ENCODE measurements at regions not wholly inside any gene's neighbourhood (a gene's known extent, or its start where the extent isn't known, plus 50 kb on each side); places are given as distances from the start of the nearest gene placed in this dataset.

DNA sequence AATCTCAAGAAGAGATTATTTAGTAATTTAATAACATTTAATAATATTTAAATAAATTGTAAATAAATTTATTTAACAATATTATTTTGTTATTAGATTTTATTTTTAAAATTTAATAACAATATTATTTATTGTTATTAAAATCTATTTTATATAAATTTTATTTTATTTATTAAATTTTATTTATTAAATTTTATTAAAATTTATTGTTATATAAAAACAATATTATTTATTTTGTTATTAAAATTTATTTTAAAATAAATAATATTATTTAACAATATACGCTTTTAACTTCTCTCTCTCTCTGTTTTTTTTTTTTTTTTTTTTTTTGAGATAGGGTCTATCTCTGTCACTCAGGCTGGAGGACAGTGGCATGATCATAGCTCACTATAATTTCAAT, 347.1 kb upstream of the LRRC7 start:
- no peaks in the 10 kb centered on the region for H3K27me3 ChIP-seq
- TF ChIP-seq, protein P1, sequence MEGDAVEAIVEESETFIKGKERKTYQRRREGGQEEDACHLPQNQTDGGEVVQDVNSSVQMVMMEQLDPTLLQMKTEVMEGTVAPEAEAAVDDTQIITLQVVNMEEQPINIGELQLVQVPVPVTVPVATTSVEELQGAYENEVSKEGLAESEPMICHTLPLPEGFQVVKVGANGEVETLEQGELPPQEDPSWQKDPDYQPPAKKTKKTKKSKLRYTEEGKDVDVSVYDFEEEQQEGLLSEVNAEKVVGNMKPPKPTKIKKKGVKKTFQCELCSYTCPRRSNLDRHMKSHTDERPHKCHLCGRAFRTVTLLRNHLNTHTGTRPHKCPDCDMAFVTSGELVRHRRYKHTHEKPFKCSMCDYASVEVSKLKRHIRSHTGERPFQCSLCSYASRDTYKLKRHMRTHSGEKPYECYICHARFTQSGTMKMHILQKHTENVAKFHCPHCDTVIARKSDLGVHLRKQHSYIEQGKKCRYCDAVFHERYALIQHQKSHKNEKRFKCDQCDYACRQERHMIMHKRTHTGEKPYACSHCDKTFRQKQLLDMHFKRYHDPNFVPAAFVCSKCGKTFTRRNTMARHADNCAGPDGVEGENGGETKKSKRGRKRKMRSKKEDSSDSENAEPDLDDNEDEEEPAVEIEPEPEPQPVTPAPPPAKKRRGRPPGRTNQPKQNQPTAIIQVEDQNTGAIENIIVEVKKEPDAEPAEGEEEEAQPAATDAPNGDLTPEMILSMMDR (IDR thresholded peaks at IDR 0.05) = no peak
- peaks cover 0 to 4% of the 10 kb centered on the region in 2 donors for H3K9me3 ChIP-seq
- H3K36me3 ChIP-seq = no peaks in the 10 kb centered on the region
- H3K4me3 ChIP-seq = no peak overlapping the region
- DNase-seq (no peak), ATAC-seq (no peak)
- H3K4me1 ChIP-seq = no peaks in the 10 kb centered on the region
- intact Hi-C loops (cut with DNase I) = no loop called here
- no peak overlapping the region for H3K27ac ChIP-seq

DNA sequence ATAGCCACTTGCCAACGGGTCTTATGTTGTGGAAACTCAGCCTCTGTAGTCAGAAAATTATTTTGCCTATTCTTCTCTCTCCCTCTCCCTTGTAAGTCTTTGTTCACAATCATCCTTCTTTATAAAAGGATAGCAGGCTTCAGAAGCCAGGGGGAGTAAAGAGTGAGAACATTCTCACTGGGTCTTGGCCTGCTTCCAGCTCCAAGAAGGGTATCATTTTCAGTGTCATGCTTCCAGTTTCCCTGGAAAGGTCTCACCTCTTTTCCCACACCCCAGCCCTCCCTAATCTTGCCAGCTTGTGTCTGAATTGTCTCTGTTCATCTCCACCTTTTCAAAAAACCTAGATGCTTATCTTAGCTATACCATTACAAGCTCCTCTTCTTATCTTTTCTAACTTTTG, 346.2 kb upstream of the LRRC7 start:
- no peak for ATAC-seq
- DNase-seq = no peak
- no peaks in the 10 kb centered on the region for H3K27me3 ChIP-seq
- H3K36me3 ChIP-seq = no peaks in the 10 kb centered on the region
- no peak overlapping the region for H3K4me3 ChIP-seq
- H3K27ac ChIP-seq = no peak overlapping the region
- H3K4me1 ChIP-seq = no peaks in the 10 kb centered on the region
- TF ChIP-seq, protein P1 (IDR thresholded peaks at IDR 0.05) = no peak
- intact Hi-C loops (cut with DNase I) = no loop called here
- H3K9me3 ChIP-seq = no peaks in the 10 kb centered on the region

DNA sequence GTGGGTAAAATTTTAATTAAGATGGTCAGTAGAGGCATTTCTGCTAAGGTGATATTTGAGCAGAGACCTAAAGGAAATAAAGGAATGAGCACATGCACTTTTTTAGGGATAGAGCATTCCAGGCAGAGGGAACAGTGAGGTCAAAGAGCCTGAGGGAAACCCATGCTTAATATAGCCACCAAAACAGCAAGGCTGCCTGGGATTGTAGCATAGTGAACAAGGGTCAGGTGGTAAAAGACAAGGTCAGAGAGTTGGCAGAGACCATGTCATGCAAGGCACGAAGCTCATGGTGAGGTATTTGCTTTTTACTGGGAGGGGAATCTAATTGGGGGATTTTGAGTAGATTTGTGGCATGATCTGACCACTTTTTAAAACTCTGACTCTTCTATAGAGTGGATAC, 344.6 kb upstream of the LRRC7 start:
- DNase-seq = no peak
- intact Hi-C loops (cut with DNase I) = no loop called here

DNA sequence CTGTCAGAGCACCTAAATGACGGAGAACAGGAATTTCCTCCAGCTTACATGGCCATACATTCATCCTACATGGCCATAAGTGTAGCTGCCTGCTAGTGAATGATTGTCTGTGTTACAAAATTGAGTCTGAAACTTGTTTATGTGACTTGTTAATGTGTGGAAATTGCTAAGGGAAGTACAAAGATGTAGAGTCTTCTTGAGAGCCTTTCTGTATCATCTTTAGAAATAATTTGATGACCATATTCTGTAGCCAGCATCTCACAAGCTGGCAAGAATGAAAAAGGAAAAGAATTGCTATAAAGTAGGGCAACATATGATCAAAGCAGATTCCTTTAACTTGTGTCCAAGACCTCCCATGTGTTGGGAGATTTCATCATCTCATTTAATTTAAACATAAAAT, 339.2 kb upstream of the LRRC7 start:
- Histone ChIP-seq H3K27ac (no peak overlapping the region), H3K27me3 (no peaks in the 10 kb centered on the region), H3K4me3 (no peak overlapping the region), H3K9me3 (no peaks in the 10 kb centered on the region), H3K4me1 (no peaks in the 10 kb centered on the region), H3K36me3 (no peaks in the 10 kb centered on the region)
- intact Hi-C loops (cut with DNase I) = no loop called here
- ATAC-seq (no peak), DNase-seq (no peak)
- TF ChIP-seq, protein P1 (IDR thresholded peaks at IDR 0.05) = no peak

More for the DNA sequence above, 344.6 kb upstream of the LRRC7 start:
- Histone ChIP-seq H3K4me3 (no peak overlapping the region), H3K4me1 (no peaks in the 10 kb centered on the region), H3K27me3 (no peaks in the 10 kb centered on the region), H3K27ac (no peak overlapping the region), H3K9me3 (no peaks in the 10 kb centered on the region), H3K36me3 (no peaks in the 10 kb centered on the region)
- TF ChIP-seq, protein P1 (IDR thresholded peaks at IDR 0.05) = no peak
- no peak for ATAC-seq

DNA sequence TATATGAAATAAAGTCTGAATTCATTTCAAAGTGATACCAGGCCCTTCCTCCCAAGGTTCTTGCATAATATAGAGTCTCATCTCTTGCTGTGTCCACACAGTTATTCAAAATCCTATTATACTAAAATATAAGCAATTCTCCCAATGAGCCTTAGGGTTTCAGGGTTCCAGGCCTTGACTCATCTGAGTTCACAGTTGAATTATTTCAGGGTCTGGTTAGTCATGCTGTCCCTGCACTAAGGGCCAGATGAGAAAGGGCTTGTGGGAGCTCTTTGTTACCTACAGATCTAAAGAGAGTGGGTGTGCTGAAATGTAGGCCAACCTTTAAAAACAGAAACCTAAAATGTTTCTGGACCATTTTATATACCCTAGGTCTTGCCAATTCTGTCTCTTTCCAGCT, 337.5 kb upstream of the LRRC7 start:
- ATAC-seq (no peak), DNase-seq (no peak)
- H3K27me3 ChIP-seq = no peaks in the 10 kb centered on the region
- TF ChIP-seq, protein P1 (IDR thresholded peaks at IDR 0.05) = no peak
- H3K4me1 ChIP-seq = no peaks in the 10 kb centered on the region
- no peaks in the 10 kb centered on the region for H3K9me3 ChIP-seq
- intact Hi-C loops (cut with DNase I) = no loop called here
- H3K36me3 ChIP-seq = no peaks in the 10 kb centered on the region
- no peak overlapping the region for H3K27ac ChIP-seq
- H3K4me3 ChIP-seq = no peak overlapping the region

Data from left lung (tissue), 4 donors.